OCI-LY7 (cell line): ENCODE measurements at regions not wholly inside any gene's neighbourhood (a gene's known extent, or its start where the extent isn't known, plus 50 kb on each side); places are given as distances from the start of the nearest gene placed in this dataset.

ENCODE experiments used
- BruUV-seq: library from RNA; stranded (reverse); fragments of 400-500 nt; replicated peaks from 2 replicates; lab custom pipeline; 2021; lab: Mats Ljungman, UMichigan
- CTCF ChIA-PET: fragments of 300-600 bp; sonication (Branson Sonifier 250); formaldehyde crosslinking; loops from one replicate; lab custom pipeline; 2022; ENCODE audit warnings: antibody characterized with exemption; ENCODE audit not compliant: unreplicated experiment; lab: Charles Lee
- POLR2A ChIA-PET: fragments of 300-600 bp; sonication (Branson Sonifier 250); formaldehyde crosslinking; loops from one replicate; lab custom pipeline; 2022; ENCODE audit warnings: antibody characterized with exemption; lab: Charles Lee
- DNase-seq: peaks from one replicate; pipeline ENCODE4 v3.0.0-alpha.2; 2015; ENCODE audit warnings: low spot score
- H2AFZ ChIP-seq: fragments of 200-600 bp; sonication (generic), shearing (Covaris generic); 2 replicates; pipeline ENCODE4 v1.6.1; 2014; ENCODE audit warnings: mild to moderate bottlenecking, antibody characterized with exemption, low read length, moderate library complexity
- H3K27ac ChIP-seq: fragments of 200-600 bp; sonication (generic); 2 replicates; pipeline ENCODE4 v1.5.1; 2014; ENCODE audit warnings: mixed run types, low read depth, mild to moderate bottlenecking, moderate library complexity, low read length, inconsistent platforms; ENCODE audit not compliant: poor library complexity, severe bottlenecking
- H3K36me3 ChIP-seq: fragments of 200-600 bp; sonication (generic); 2 replicates; pipeline ENCODE4 v1.6.1; 2014; ENCODE audit warnings: mild to moderate bottlenecking, antibody characterized with exemption, low read length, moderate library complexity, mixed read lengths; ENCODE audit not compliant: insufficient read depth
- H3K4me1 ChIP-seq: fragments of 200-600 bp; sonication (generic); 2 replicates; pipeline ENCODE4 v1.5.1; 2014; ENCODE audit warnings: mild to moderate bottlenecking, low read length; ENCODE audit not compliant: insufficient read depth, poor library complexity, severe bottlenecking
- H3K4me2 ChIP-seq: fragments of 200-600 bp; sonication (generic); 2 replicates; pipeline ENCODE4 v1.6.1; 2014; ENCODE audit warnings: mild to moderate bottlenecking, low read length
- H3K4me3 ChIP-seq: fragments of 200-600 bp; sonication (generic); 2 replicates; pipeline ENCODE4 v1.5.1; 2014; ENCODE audit warnings: mild to moderate bottlenecking, low read depth, low read length; ENCODE audit not compliant: poor library complexity, severe bottlenecking
- H3K79me2 ChIP-seq: fragments of 200-600 bp; sonication (generic); 2 replicates; pipeline ENCODE4 v1.6.1; 2016; ENCODE audit warnings: low read depth, mild to moderate bottlenecking, low read length, moderate library complexity, mixed read lengths; ENCODE audit not compliant: insufficient read depth
- H3K9me2 ChIP-seq: fragments of 200-600 bp; sonication (generic); 2 replicates; pipeline ENCODE4 v1.6.1; 2016; ENCODE audit warnings: mild to moderate bottlenecking, low read length, mixed read lengths; ENCODE audit not compliant: insufficient read depth
- H3K9me3 ChIP-seq: fragments of 200-600 bp; sonication (generic); 2 replicates; pipeline ENCODE4 v1.6.1; 2014; ENCODE audit warnings: mild to moderate bottlenecking, mixed run types, low read length, mixed read lengths
- H4K20me1 ChIP-seq: fragments of 200-600 bp; sonication (generic); 2 replicates; pipeline ENCODE4 v1.6.1; 2014; ENCODE audit warnings: mild to moderate bottlenecking, antibody characterized with exemption, low read length, moderate library complexity, mixed read lengths; ENCODE audit not compliant: insufficient read depth
- CTCF ChIP-seq: fragments of 200-600 bp; sonication (generic); conservative IDR thresholded peaks from 2 replicates; pipeline ENCODE4 v1.5.1; 2014; ENCODE audit warnings: mild to moderate bottlenecking, antibody characterized with exemption, low read length, moderate library complexity, mixed read lengths
- EZH2phosphoT487 ChIP-seq: fragments of 200-600 bp; sonication (generic); IDR thresholded peaks from 2 replicates; pipeline ENCODE4 v1.6.1; 2018; ENCODE audit warnings: low read depth, borderline replicate concordance, mild to moderate bottlenecking, mixed run types, antibody characterized with exemption, low read length, moderate library complexity, mixed read lengths
- intact Hi-C: fragments of 100-400 bp; cut with micrococcal nuclease; formaldehyde crosslinking; loops from one replicate; pipeline ENCODE4 v1.10.0; 2022; ENCODE audit not compliant: unreplicated experiment

- no peaks in the 10 kb centered on the region for H3K36me3 ChIP-seq
- no peak overlapping the region for H3K27ac ChIP-seq
- BruUV-seq: no TSS peak
- no peaks in the 10 kb centered on the region for H3K9me3 ChIP-seq
- no peaks in the 10 kb centered on the region for H4K20me1 ChIP-seq
- ChIA-PET POLR2A (no interaction called here), CTCF (no interaction called here)
- no peaks in the 10 kb centered on the region for H3K4me1 ChIP-seq
- no peak overlapping the region for H3K4me2 ChIP-seq
- H3K9me2 ChIP-seq: no peaks in the 10 kb centered on the region
- H3K79me2 ChIP-seq: no peaks in the 10 kb centered on the region
- no peak for DNase-seq
- intact Hi-C loops: no loop called here
- H3K4me3 ChIP-seq: no peak overlapping the region
- no peak overlapping the region for H2AFZ ChIP-seq
- no peak for TF ChIP-seq EZH2phosphoT487
- no peak for TF ChIP-seq CTCF
Measured at GRCh38 chr2:5515693-5516092, 176.5 kb upstream of the SOX11 start.

DNA sequence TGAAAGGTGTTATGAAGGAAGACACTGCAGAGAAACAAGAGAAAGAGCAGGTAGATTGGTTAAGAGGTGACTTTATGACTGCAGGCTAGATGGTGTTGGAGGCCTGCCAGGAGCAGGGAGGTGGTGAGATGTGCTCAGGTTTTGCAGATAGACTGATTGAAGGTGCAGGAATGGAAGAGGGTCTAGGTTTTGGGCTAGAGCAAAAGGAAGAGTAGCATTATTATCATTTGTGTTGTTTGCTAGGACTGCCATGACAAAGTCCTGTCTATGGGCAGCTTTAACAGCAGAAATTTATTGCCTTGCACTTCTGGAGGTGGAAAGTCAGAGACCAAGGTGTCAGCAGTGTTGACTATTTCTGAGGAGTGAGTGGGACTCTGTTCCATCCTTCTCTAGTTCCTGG is 172.9 kb upstream of the SOX11 start:
- intact Hi-C loops: no loop called here

More for the DNA sequence above, 172.9 kb upstream of the SOX11 start:
- Histone ChIP-seq H4K20me1 (no peaks in the 10 kb centered on the region), H3K4me2 (no peak overlapping the region), H3K36me3 (no peaks in the 10 kb centered on the region), H3K27ac (no peak overlapping the region), H3K9me2 (no peaks in the 10 kb centered on the region), H3K4me3 (no peak overlapping the region), H2AFZ (no peak overlapping the region), H3K4me1 (no peaks in the 10 kb centered on the region), H3K79me2 (no peaks in the 10 kb centered on the region), H3K9me3 (no peaks in the 10 kb centered on the region)
- DNase-seq: no peak
- BruUV-seq: no TSS peak
- no peak for TF ChIP-seq EZH2phosphoT487
- TF ChIP-seq CTCF: no peak
- CTCF ChIA-PET: no interaction called here
- POLR2A ChIA-PET: interaction anchor here (0.6 kb wide), 1 partner anchor 146 kb away, joined by 4 read pairs; no protein-coding TSS in a partner anchor
